IPS-20b (cell line): ENCODE measurements at regions not wholly inside any gene's neighbourhood (a gene's known extent, or its start where the extent isn't known, plus 50 kb on each side); places are given as distances from the start of the nearest gene placed in this dataset.
A peak's percentile ranks its signal among the peaks of the same experiment; 100 is the strongest.

ENCODE experiments used
- H3K27ac ChIP-seq: one replicate; pipeline ENCODE4 v1.5.1; 2013; ENCODE audit warnings: low read length
- H3K27me3 ChIP-seq: 2 replicates; pipeline ENCODE4 v1.6.1; 2013; ENCODE audit warnings: mild to moderate bottlenecking, low read length, inconsistent platforms; ENCODE audit not compliant: insufficient read depth
- H3K36me3 ChIP-seq: 2 replicates; pipeline ENCODE4 v1.6.1; 2013; ENCODE audit warnings: low read depth, mild to moderate bottlenecking, inconsistent platforms, low read length, moderate library complexity; ENCODE audit not compliant: insufficient read depth
- H3K4me1 ChIP-seq: 2 replicates; pipeline ENCODE4 v1.6.1; 2013; ENCODE audit warnings: mild to moderate bottlenecking, control low read depth, inconsistent platforms, low read length, moderate library complexity; ENCODE audit not compliant: insufficient read depth
- H3K4me3 ChIP-seq: 2 replicates; pipeline ENCODE4 v1.5.1; 2013; ENCODE audit warnings: mild to moderate bottlenecking, low read length, inconsistent platforms
- H3K9ac ChIP-seq: 2 replicates; pipeline ENCODE4 v1.6.1; 2013; ENCODE audit warnings: low read depth, mild to moderate bottlenecking, inconsistent platforms, low read length, moderate library complexity
- H3K9me3 ChIP-seq: 2 replicates; pipeline ENCODE4 v1.6.1; 2013; ENCODE audit warnings: mild to moderate bottlenecking, low read depth, low read length, inconsistent platforms; ENCODE audit not compliant: insufficient read depth

- H3K36me3 ChIP-seq = no peaks in the 10 kb centered on the region
- H3K27ac ChIP-seq = no peak overlapping the region
- H3K9ac ChIP-seq = no peak overlapping the region
- peaks cover 13% of the 10 kb centered on the region for H3K4me1 ChIP-seq
- H3K9me3 ChIP-seq = no peaks in the 10 kb centered on the region
- no peaks in the 10 kb centered on the region for H3K27me3 ChIP-seq
- H3K4me3 ChIP-seq = no peak overlapping the region
Observed at GRCh38 chr12:24398605-24399004, 449.1 kb upstream of the SOX5 start.

- H3K9ac ChIP-seq = no peak overlapping the region
- H3K4me3 ChIP-seq = no peak overlapping the region
Observed at GRCh38 chr12:24396224-24396623, 446.8 kb upstream of the SOX5 start.

GRCh38 chr12:24394246-24394645, 444.8 kb upstream of the SOX5 start:
- H3K4me3 ChIP-seq = no peak overlapping the region
- H3K9ac ChIP-seq = no peak overlapping the region
- no peaks in the 10 kb centered on the region for H3K36me3 ChIP-seq
- no peaks in the 10 kb centered on the region for H3K27me3 ChIP-seq
- H3K27ac ChIP-seq = no peak overlapping the region
- peaks cover 13% of the 10 kb centered on the region; the same call in 1 of the 2 replicates for H3K4me1 ChIP-seq
- peaks cover 8% of the 10 kb centered on the region for H3K9me3 ChIP-seq

More at GRCh38 chr12:24396224-24396623, 446.8 kb upstream of the SOX5 start:
- peak overlapping the region; percentile 57 for H3K27ac ChIP-seq
- H3K9me3 ChIP-seq = no peaks in the 10 kb centered on the region; the same call in 1 of the 2 replicates
- H3K36me3 ChIP-seq = no peaks in the 10 kb centered on the region
- peaks cover 13% of the 10 kb centered on the region for H3K4me1 ChIP-seq
- H3K27me3 ChIP-seq = no peaks in the 10 kb centered on the region

- H3K4me3 ChIP-seq = no peak overlapping the region
- H3K4me1 ChIP-seq = peaks cover 13% of the 10 kb centered on the region; the same call in 1 of the 2 replicates
- no peak overlapping the region for H3K27ac ChIP-seq
- H3K9me3 ChIP-seq = peaks cover 9% of the 10 kb centered on the region
- H3K36me3 ChIP-seq = no peaks in the 10 kb centered on the region
- H3K27me3 ChIP-seq = no peaks in the 10 kb centered on the region
- H3K9ac ChIP-seq = no peak overlapping the region
Observed at GRCh38 chr12:24393071-24393470, 443.6 kb upstream of the SOX5 start.

GRCh38 chr12:24389394-24389793, 439.9 kb upstream of the SOX5 start:
- Histone ChIP-seq H3K4me3 (no peak overlapping the region), H3K4me1 (no peaks in the 10 kb centered on the region), H3K27ac (no peak overlapping the region), H3K27me3 (no peaks in the 10 kb centered on the region), H3K36me3 (no peaks in the 10 kb centered on the region), H3K9me3 (peaks cover 9% of the 10 kb centered on the region), H3K9ac (no peak overlapping the region)

GRCh38 chr12:24387381-24387780, 437.9 kb upstream of the SOX5 start:
- no peak overlapping the region for H3K9ac ChIP-seq
- peaks cover 9% of the 10 kb centered on the region for H3K9me3 ChIP-seq
- no peak overlapping the region for H3K4me3 ChIP-seq
- no peaks in the 10 kb centered on the region for H3K36me3 ChIP-seq
- no peaks in the 10 kb centered on the region for H3K27me3 ChIP-seq
- no peaks in the 10 kb centered on the region for H3K4me1 ChIP-seq
- no peak overlapping the region for H3K27ac ChIP-seq

GRCh38 chr12:24386836-24387235, 437.4 kb upstream of the SOX5 start:
- H3K9ac ChIP-seq = no peak overlapping the region
- H3K9me3 ChIP-seq = peaks cover 9% of the 10 kb centered on the region
- no peak overlapping the region for H3K4me3 ChIP-seq
- no peak overlapping the region for H3K27ac ChIP-seq
- no peaks in the 10 kb centered on the region for H3K27me3 ChIP-seq
- H3K4me1 ChIP-seq = no peaks in the 10 kb centered on the region
- H3K36me3 ChIP-seq = no peaks in the 10 kb centered on the region

GRCh38 chr12:24381790-24382189, 432.3 kb upstream of the SOX5 start:
- Histone ChIP-seq H3K27ac (no peak overlapping the region), H3K9ac (no peak overlapping the region), H3K9me3 (no peaks in the 10 kb centered on the region), H3K27me3 (no peaks in the 10 kb centered on the region), H3K36me3 (no peaks in the 10 kb centered on the region), H3K4me3 (no peak overlapping the region), H3K4me1 (peaks cover 38% of the 10 kb centered on the region)

- Histone ChIP-seq H3K36me3 (no peaks in the 10 kb centered on the region), H3K27ac (no peak overlapping the region), H3K9me3 (no peaks in the 10 kb centered on the region), H3K27me3 (no peaks in the 10 kb centered on the region), H3K9ac (peak overlapping the region; percentile 23; the same call in 1 of the 2 replicates), H3K4me1 (peaks cover 38% of the 10 kb centered on the region), H3K4me3 (peak overlapping the region; percentile 33; the same call in 1 of the 2 replicates)
Observed at GRCh38 chr12:24379861-24380521, 430.5 kb upstream of the SOX5 start.

GRCh38 chr12:24379433-24379832, 430.0 kb upstream of the SOX5 start:
- Histone ChIP-seq H3K27me3 (no peaks in the 10 kb centered on the region), H3K9me3 (no peaks in the 10 kb centered on the region), H3K36me3 (no peaks in the 10 kb centered on the region), H3K9ac (no peak overlapping the region), H3K4me1 (peaks cover 38% of the 10 kb centered on the region), H3K27ac (no peak overlapping the region), H3K4me3 (peak overlapping the region; percentile 39; the same call in 1 of the 2 replicates)

- Histone ChIP-seq H3K4me3 (peak overlapping the region; percentile 39; the same call in 1 of the 2 replicates), H3K4me1 (peaks cover 38% of the 10 kb centered on the region), H3K27ac (no peak overlapping the region), H3K9ac (no peak overlapping the region), H3K36me3 (no peaks in the 10 kb centered on the region), H3K9me3 (no peaks in the 10 kb centered on the region), H3K27me3 (no peaks in the 10 kb centered on the region)
Observed at GRCh38 chr12:24378548-24379407, 429.3 kb upstream of the SOX5 start.

GRCh38 chr12:24374452-24374851, 425.0 kb upstream of the SOX5 start:
- no peak overlapping the region for H3K4me3 ChIP-seq
- H3K36me3 ChIP-seq = no peaks in the 10 kb centered on the region
- H3K9me3 ChIP-seq = no peaks in the 10 kb centered on the region
- no peak overlapping the region for H3K9ac ChIP-seq
- no peaks in the 10 kb centered on the region for H3K27me3 ChIP-seq
- peaks cover 21% of the 10 kb centered on the region for H3K4me1 ChIP-seq
- no peak overlapping the region for H3K27ac ChIP-seq
